Astrocyte (in vitro differentiated cells and primary cell): ENCODE measurements at regions not wholly inside any gene's neighbourhood (a gene's known extent, or its start where the extent isn't known, plus 50 kb on each side); places are given as distances from the start of the nearest gene placed in this dataset.

ENCODE experiments used
- EZH2 ChIP-seq: IDR thresholded peaks from 2 replicates; pipeline ENCODE4 v1.6.1; 2012; ENCODE audit warnings: mild to moderate bottlenecking, low read length, inconsistent platforms; ENCODE audit not compliant: insufficient read depth
- TF ChIP-seq, protein P1 (sequence below): IDR thresholded peaks from 2 replicates; pipeline ENCODE4 v1.5.1; 2011; ENCODE audit warnings: low read depth, mild to moderate bottlenecking, inconsistent platforms, low read length, moderate library complexity; ENCODE audit not compliant: insufficient read depth

GRCh38 chr5:68653471-68653870 is 437.9 kb downstream of the PIK3R1 start:
- TF ChIP-seq, protein P1, sequence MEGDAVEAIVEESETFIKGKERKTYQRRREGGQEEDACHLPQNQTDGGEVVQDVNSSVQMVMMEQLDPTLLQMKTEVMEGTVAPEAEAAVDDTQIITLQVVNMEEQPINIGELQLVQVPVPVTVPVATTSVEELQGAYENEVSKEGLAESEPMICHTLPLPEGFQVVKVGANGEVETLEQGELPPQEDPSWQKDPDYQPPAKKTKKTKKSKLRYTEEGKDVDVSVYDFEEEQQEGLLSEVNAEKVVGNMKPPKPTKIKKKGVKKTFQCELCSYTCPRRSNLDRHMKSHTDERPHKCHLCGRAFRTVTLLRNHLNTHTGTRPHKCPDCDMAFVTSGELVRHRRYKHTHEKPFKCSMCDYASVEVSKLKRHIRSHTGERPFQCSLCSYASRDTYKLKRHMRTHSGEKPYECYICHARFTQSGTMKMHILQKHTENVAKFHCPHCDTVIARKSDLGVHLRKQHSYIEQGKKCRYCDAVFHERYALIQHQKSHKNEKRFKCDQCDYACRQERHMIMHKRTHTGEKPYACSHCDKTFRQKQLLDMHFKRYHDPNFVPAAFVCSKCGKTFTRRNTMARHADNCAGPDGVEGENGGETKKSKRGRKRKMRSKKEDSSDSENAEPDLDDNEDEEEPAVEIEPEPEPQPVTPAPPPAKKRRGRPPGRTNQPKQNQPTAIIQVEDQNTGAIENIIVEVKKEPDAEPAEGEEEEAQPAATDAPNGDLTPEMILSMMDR: no peak
- no peak for TF ChIP-seq EZH2
